ENCODE measurements at regions not wholly inside any gene's neighbourhood (a gene's known extent, or its start where the extent isn't known, plus 50 kb on each side); places are given as distances from the start of the nearest gene placed in this dataset.

GRCh38 chr15:46555547-46555946, 920.7 kb downstream of the SQOR start:
- no peak for DNase-seq (ENCODE audit: low spot score)

GRCh38 chr15:46556010-46556409, 921.2 kb downstream of the SQOR start:
- DNase-seq (ENCODE audit: low spot score) = no peak

GRCh38 chr15:46556559-46557379, 921.9 kb downstream of the SQOR start:
- no peak for DNase-seq (ENCODE audit: low spot score)

- DNase-seq (ENCODE audit: low spot score) = no peak
These were observed 933.1 kb downstream of the SQOR start for GRCh38 chr15:46567968-46568367.

- no peak for DNase-seq (ENCODE audit: low spot score)
These were observed 935.0 kb downstream of the SQOR start for GRCh38 chr15:46569781-46570180.

- DNase-seq (ENCODE audit: low spot score) = no peak
These were observed 942.0 kb downstream of the SQOR start for GRCh38 chr15:46576646-46577395.

GRCh38 chr15:46577767-46578166, 942.9 kb downstream of the SQOR start:
- DNase-seq (ENCODE audit: low spot score) = no peak

GRCh38 chr15:46580487-46580886, 945.7 kb downstream of the SQOR start:
- DNase-seq (ENCODE audit: low spot score) = no peak

- DNase-seq (ENCODE audit: low spot score) = no peak
These were observed 946.1 kb downstream of the SQOR start for GRCh38 chr15:46580924-46581323.

- no peak for DNase-seq (ENCODE audit: low spot score)
These were observed 954.3 kb downstream of the SQOR start for GRCh38 chr15:46589088-46589487.

- no peak for DNase-seq (ENCODE audit: low spot score)
These were observed 956.6 kb downstream of the SQOR start for GRCh38 chr15:46591462-46591861.

- no peak for DNase-seq (ENCODE audit: low spot score)
These were observed 960.2 kb downstream of the SQOR start for GRCh38 chr15:46595016-46595415.

GRCh38 chr15:46607077-46607476, 972.2 kb downstream of the SQOR start:
- DNase-seq (ENCODE audit: low spot score) = no peak

- no peak for DNase-seq (ENCODE audit: low spot score)
These were observed 981.2 kb downstream of the SQOR start for GRCh38 chr15:46616033-46616432.

- no peak for DNase-seq (ENCODE audit: low spot score)
These were observed 982.7 kb downstream of the SQOR start for GRCh38 chr15:46617507-46617906.

- no peak for DNase-seq (ENCODE audit: low spot score)
These were observed 984.2 kb downstream of the SQOR start for GRCh38 chr15:46618984-46619383.

GRCh38 chr15:46620392-46621013, 985.7 kb downstream of the SQOR start:
- DNase-seq (ENCODE audit: low spot score) = no peak

- DNase-seq (ENCODE audit: low spot score) = no peak
These were observed 988.0 kb downstream of the SQOR start for GRCh38 chr15:46622851-46623250.

GRCh38 chr15:46636206-46636605, 1001.4 kb downstream of the SQOR start:
- no peak for DNase-seq (ENCODE audit: low spot score)

- DNase-seq (ENCODE audit: low spot score) = no peak
These were observed 1010.0 kb downstream of the SQOR start for GRCh38 chr15:46644501-46645481.

- no peak for DNase-seq (ENCODE audit: low spot score)
These were observed 1011.7 kb downstream of the SQOR start for GRCh38 chr15:46646490-46646889.

GRCh38 chr15:46647046-46647445, 1012.2 kb downstream of the SQOR start:
- no peak for DNase-seq (ENCODE audit: low spot score)
